ENCODE measurements at regions not wholly inside any gene's neighbourhood (a gene's known extent, or its start where the extent isn't known, plus 50 kb on each side); places are given as distances from the start of the nearest gene placed in this dataset.

DNA sequence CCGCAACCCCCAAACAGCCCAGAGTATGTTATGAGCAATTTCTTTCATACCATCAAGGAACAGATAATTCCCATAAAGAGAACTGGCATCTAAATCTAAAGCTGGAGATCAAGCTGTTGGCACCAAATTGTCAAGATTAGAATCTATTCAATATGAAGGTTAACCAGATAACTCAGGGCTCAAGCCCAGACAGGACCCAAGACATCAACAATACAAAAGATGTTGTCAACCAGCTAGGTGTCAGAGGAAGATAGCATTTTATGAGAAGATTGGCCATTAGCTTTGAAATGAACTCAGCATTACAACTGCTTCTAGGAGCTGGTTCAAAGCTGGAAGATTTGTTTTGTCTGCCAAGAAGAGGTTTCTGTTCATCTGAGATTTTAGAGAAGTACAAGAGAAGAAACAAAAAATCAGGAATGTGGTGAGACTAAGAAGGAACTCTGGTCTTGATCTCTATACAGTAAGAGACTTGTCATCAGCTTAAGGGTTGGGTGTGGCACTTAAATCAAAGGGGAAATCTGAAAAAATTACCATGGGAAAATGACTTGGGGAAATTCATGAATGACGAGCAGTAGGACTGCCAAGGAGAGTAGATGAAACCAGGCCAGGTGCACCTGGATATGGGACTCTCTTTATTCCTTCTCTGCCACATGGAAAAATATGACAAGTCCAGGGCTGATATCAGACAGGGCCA lies 64.2 kb upstream of the COX10 start:
- no peak overlapping the region for H3K4me2 ChIP-seq
- no peak overlapping the region for H3K27ac ChIP-seq (ENCODE audit: low read depth)
- no peaks in the 10 kb centered on the region; the same call in 1 of the 2 replicates for H3K4me1 ChIP-seq (ENCODE audit: insufficient read depth)
- no peaks in the 10 kb centered on the region for H4K20me1 ChIP-seq (replicated peaks; ENCODE audit: insufficient read depth)
- Mint-ChIP-seq H3K27me3 (ENCODE audit: insufficient read depth, low read depth, poor library complexity) (no peaks in the 10 kb centered on the region), H3K4me1 (peaks cover 8% of the 10 kb centered on the region), H3K36me3 (ENCODE audit: low read depth) (peaks cover 3% of the 10 kb centered on the region; the same call in 2 of the 3 replicates), H3K27ac (0 out of 2 replicates have a peak overlapping the region, but pooled peaks have one; percentile 6), H3K4me3 (no peak overlapping the region), H3K9me3 (no peaks in the 10 kb centered on the region; the same call in 2 of the 3 replicates)
- no peaks in the 10 kb centered on the region for H3K36me3 ChIP-seq (ENCODE audit: insufficient read depth)
- no peak overlapping the region for H3K4me3 ChIP-seq
- H3K27me3 ChIP-seq (ENCODE audit: insufficient read depth): no peaks in the 10 kb centered on the region
- peaks cover 12% of the 10 kb centered on the region; the same call in 1 of the 2 replicates for H3K9me2 ChIP-seq (ENCODE audit: insufficient read depth)
- H3F3A ChIP-seq (replicated peaks; ENCODE audit: low read depth): no peaks in the 10 kb centered on the region
- DNase-seq (ENCODE audit: low spot score) (no peak), ATAC-seq (no peak)
- no peak for TF ChIP-seq JUNB (IDR thresholded peaks at IDR 0.05; ENCODE audit: unreplicated experiment)
- TF ChIP-seq, protein P1, sequence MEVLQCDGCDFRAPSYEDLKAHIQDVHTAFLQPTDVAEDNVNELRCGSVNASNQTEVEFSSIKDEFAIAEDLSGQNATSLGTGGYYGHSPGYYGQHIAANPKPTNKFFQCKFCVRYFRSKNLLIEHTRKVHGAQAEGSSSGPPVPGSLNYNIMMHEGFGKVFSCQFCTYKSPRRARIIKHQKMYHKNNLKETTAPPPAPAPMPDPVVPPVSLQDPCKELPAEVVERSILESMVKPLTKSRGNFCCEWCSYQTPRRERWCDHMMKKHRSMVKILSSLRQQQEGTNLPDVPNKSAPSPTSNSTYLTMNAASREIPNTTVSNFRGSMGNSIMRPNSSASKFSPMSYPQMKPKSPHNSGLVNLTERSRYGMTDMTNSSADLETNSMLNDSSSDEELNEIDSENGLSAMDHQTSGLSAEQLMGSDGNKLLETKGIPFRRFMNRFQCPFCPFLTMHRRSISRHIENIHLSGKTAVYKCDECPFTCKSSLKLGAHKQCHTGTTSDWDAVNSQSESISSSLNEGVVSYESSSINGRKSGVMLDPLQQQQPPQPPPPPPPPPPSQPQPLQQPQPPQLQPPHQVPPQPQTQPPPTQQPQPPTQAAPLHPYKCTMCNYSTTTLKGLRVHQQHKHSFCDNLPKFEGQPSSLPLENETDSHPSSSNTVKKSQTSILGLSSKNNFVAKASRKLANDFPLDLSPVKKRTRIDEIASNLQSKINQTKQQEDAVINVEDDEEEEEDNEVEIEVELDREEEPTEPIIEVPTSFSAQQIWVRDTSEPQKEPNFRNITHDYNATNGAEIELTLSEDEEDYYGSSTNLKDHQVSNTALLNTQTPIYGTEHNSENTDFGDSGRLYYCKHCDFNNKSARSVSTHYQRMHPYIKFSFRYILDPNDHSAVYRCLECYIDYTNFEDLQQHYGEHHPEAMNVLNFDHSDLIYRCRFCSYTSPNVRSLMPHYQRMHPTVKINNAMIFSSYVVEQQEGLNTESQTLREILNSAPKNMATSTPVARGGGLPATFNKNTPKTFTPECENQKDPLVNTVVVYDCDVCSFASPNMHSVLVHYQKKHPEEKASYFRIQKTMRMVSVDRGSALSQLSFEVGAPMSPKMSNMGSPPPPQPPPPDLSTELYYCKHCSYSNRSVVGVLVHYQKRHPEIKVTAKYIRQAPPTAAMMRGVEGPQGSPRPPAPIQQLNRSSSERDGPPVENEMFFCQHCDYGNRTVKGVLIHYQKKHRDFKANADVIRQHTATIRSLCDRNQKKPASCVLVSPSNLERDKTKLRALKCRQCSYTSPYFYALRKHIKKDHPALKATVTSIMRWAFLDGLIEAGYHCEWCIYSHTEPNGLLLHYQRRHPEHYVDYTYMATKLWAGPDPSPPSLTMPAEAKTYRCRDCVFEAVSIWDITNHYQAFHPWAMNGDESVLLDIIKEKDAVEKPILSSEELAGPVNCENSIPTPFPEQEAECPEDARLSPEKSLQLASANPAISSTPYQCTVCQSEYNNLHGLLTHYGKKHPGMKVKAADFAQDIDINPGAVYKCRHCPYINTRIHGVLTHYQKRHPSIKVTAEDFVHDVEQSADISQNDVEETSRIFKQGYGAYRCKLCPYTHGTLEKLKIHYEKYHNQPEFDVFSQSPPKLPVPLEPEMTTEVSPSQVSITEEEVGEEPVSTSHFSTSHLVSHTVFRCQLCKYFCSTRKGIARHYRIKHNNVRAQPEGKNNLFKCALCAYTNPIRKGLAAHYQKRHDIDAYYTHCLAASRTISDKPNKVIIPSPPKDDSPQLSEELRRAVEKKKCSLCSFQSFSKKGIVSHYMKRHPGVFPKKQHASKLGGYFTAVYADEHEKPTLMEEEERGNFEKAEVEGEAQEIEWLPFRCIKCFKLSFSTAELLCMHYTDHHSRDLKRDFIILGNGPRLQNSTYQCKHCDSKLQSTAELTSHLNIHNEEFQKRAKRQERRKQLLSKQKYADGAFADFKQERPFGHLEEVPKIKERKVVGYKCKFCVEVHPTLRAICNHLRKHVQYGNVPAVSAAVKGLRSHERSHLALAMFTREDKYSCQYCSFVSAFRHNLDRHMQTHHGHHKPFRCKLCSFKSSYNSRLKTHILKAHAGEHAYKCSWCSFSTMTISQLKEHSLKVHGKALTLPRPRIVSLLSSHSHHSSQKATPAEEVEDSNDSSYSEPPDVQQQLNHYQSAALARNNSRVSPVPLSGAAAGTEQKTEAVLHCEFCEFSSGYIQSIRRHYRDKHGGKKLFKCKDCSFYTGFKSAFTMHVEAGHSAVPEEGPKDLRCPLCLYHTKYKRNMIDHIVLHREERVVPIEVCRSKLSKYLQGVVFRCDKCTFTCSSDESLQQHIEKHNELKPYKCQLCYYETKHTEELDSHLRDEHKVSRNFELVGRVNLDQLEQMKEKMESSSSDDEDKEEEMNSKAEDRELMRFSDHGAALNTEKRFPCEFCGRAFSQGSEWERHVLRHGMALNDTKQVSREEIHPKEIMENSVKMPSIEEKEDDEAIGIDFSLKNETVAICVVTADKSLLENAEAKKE (CRISPR knock-in tag; IDR thresholded peaks at IDR 0.05): no peak
- no peaks in the 10 kb centered on the region for H3K79me2 ChIP-seq (replicated peaks; ENCODE audit: insufficient read depth)
- H2AFZ ChIP-seq: no peak overlapping the region

DNA sequence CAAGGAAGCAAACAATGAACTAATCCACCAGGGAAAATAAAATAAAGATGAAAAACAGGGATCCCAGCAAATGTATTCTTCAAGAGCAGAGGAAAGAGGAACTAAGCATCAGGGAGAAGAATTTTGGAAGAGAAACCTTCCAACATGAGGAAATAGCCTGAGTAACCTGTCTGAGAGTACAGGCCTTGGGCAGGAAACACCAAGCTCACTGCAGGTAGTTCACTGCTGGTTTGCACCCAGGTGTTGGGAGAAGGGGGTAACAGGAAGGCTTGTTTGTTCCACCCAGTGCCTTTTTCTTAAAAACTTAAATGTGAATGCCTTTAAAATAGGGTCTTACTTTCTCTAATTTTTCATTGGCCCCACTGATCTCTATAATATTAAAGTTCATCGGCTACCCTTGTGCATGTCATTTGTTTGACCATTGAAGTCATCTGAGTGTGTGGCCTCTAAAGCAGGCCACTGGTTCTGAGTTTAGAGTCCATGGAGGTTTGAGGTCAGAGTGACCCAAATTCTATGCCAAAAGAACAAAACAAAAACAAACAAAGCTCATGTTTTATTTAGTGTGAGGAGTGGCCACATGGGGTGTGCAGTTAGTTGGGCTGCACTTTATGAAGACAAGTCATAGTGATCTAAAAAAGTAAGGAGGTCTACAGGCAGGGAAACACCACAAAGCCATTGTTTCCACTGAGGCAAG lies 62.9 kb upstream of the COX10 start:
- H3K4me1 ChIP-seq (ENCODE audit: insufficient read depth): peaks cover 8% of the 10 kb centered on the region
- H3K79me2 ChIP-seq (replicated peaks; ENCODE audit: insufficient read depth): no peaks in the 10 kb centered on the region
- no peak for DNase-seq (ENCODE audit: low spot score)
- Mint-ChIP-seq H3K4me3 (no peak overlapping the region), H3K4me1 (peaks cover 19% of the 10 kb centered on the region), H3K27ac (no peak overlapping the region), H3K27me3 (ENCODE audit: insufficient read depth, low read depth, poor library complexity) (no peaks in the 10 kb centered on the region), H3K36me3 (ENCODE audit: low read depth) (no peaks in the 10 kb centered on the region; the same call in 2 of the 3 replicates), H3K9me3 (no peaks in the 10 kb centered on the region)
- H3F3A ChIP-seq (replicated peaks; ENCODE audit: low read depth): no peaks in the 10 kb centered on the region
- no peak overlapping the region for H2AFZ ChIP-seq
- H3K4me2 ChIP-seq: no peak overlapping the region
- no peaks in the 10 kb centered on the region for H4K20me1 ChIP-seq (replicated peaks; ENCODE audit: insufficient read depth)
- no peak for ATAC-seq
- H3K27me3 ChIP-seq (ENCODE audit: insufficient read depth): no peaks in the 10 kb centered on the region
- H3K9me2 ChIP-seq (ENCODE audit: insufficient read depth): peaks cover 9% of the 10 kb centered on the region
- no peak overlapping the region for H3K4me3 ChIP-seq
- H3K27ac ChIP-seq (ENCODE audit: low read depth): no peak overlapping the region
- H3K36me3 ChIP-seq (ENCODE audit: insufficient read depth): no peaks in the 10 kb centered on the region
- TF ChIP-seq POLR2AphosphoS5 (IDR thresholded peaks at IDR 0.05; ENCODE audit: low read depth): no peak
- no peak for TF ChIP-seq CREB1 (CRISPR knock-in tag; IDR thresholded peaks at IDR 0.05; ENCODE audit: low read depth)
- TF ChIP-seq JUNB (IDR thresholded peaks at IDR 0.05; ENCODE audit: unreplicated experiment): no peak
- TF ChIP-seq ZNF331 (CRISPR knock-in tag; IDR thresholded peaks at IDR 0.05; ENCODE audit: low read depth): no peak

All from GM23338 (cell line).